ENCODE measurements at regions not wholly inside any gene's neighbourhood (a gene's known extent, or its start where the extent isn't known, plus 50 kb on each side); places are given as distances from the start of the nearest gene placed in this dataset.
A peak's percentile ranks its signal among the peaks of the same experiment; 100 is the strongest.
"Not testable (repeated sequence)": the region's sequence is repeated elsewhere in the genome, so short reads cannot be mapped to it uniquely, and the experiment has no call there.

DNA sequence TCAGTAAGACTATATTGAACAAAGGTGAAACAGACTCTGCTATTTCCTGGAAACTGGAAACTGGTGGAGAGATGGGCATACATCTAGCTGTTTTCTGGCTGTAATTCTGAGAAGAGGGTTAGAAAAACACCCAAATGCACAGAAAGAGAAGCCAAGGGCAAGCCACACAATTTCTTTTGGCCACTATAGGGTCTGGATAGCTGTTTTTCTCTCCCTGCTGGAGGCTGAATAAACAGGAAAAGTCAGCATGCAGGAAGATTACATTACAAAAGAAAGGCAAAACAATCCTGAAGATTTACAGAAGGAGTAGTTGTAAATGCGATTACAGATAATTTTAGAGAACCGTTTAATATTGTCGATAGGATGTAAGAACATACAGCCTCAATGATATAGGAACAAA lies 186.2 kb upstream of the REG3G start:
- Histone ChIP-seq H3K4me2 (ENCODE audit: low read depth, low read length, poor library complexity, severe bottlenecking) (no peak overlapping the region), H3K9me3 (ENCODE audit: insufficient read depth, low read depth, low read length) (no peaks in the 10 kb centered on the region), H3K4me3 (ENCODE audit: low read length, poor library complexity, severe bottlenecking) (no peak overlapping the region), H4K20me1 (ENCODE audit: insufficient read depth, low read length, poor library complexity, severe bottlenecking) (no peaks in the 10 kb centered on the region), H2AFZ (ENCODE audit: low read length) (no peak overlapping the region), H3F3A (ENCODE audit: low read depth) (no peaks in the 10 kb centered on the region), H3K4me1 (ENCODE audit: insufficient read depth, low read length, poor library complexity, severe bottlenecking) (no peaks in the 10 kb centered on the region), H3K27me3 (ENCODE audit: insufficient read depth, low read length, poor library complexity, severe bottlenecking) (no peaks in the 10 kb centered on the region), H3K36me3 (ENCODE audit: insufficient read depth, low read length) (no peaks in the 10 kb centered on the region), H3K79me2 (ENCODE audit: insufficient read depth, low read length) (no peaks in the 10 kb centered on the region), H3K9me2 (replicated peaks; ENCODE audit: low read depth, low read length) (no peaks in the 10 kb centered on the region), H3K9ac (ENCODE audit: low read depth, low read length, poor library complexity, severe bottlenecking) (no peak overlapping the region)
- TF ChIP-seq EZH2phosphoT487 (IDR thresholded peaks at IDR 0.05; ENCODE audit: borderline replicate concordance), result no peak
- TF ChIP-seq, protein P1, sequence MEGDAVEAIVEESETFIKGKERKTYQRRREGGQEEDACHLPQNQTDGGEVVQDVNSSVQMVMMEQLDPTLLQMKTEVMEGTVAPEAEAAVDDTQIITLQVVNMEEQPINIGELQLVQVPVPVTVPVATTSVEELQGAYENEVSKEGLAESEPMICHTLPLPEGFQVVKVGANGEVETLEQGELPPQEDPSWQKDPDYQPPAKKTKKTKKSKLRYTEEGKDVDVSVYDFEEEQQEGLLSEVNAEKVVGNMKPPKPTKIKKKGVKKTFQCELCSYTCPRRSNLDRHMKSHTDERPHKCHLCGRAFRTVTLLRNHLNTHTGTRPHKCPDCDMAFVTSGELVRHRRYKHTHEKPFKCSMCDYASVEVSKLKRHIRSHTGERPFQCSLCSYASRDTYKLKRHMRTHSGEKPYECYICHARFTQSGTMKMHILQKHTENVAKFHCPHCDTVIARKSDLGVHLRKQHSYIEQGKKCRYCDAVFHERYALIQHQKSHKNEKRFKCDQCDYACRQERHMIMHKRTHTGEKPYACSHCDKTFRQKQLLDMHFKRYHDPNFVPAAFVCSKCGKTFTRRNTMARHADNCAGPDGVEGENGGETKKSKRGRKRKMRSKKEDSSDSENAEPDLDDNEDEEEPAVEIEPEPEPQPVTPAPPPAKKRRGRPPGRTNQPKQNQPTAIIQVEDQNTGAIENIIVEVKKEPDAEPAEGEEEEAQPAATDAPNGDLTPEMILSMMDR (conservative IDR thresholded peaks at IDR 0.05; ENCODE audit: low read length), result no peak

DNA sequence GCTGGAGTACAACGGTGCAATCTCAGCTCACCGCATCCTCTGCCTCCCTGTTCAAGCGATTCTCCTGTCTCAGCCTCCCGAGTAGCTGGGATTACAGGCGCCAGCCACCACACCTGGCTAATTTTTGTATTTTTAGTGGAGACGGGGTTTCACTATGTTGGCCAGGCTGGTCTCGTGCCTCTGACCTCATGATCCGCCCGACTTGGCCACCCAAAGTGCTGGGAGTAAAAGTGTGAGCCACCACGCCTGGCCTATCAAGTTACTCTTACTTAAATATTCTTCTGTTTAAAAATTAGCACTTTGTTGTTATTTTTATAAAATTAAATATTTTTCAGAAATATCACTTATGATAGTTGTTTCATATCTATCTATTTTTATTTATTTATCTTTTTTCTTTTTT lies 185.2 kb upstream of the REG3G start:
- not testable (repeated sequence) for H3K9ac ChIP-seq (ENCODE audit: low read depth, low read length, poor library complexity, severe bottlenecking); H3K4me3 ChIP-seq (ENCODE audit: low read length, poor library complexity, severe bottlenecking); H3K4me2 ChIP-seq (ENCODE audit: low read depth, low read length, poor library complexity, severe bottlenecking); H3K9me2 ChIP-seq (replicated peaks; ENCODE audit: low read depth, low read length); H3K79me2 ChIP-seq (ENCODE audit: insufficient read depth, low read length); H3F3A ChIP-seq (ENCODE audit: low read depth); H3K9me3 ChIP-seq (ENCODE audit: insufficient read depth, low read depth, low read length); H3K4me1 ChIP-seq (ENCODE audit: insufficient read depth, low read length, poor library complexity, severe bottlenecking); H4K20me1 ChIP-seq (ENCODE audit: insufficient read depth, low read length, poor library complexity, severe bottlenecking); H2AFZ ChIP-seq (ENCODE audit: low read length); H3K36me3 ChIP-seq (ENCODE audit: insufficient read depth, low read length); H3K27me3 ChIP-seq (ENCODE audit: insufficient read depth, low read length, poor library complexity, severe bottlenecking)

DNA sequence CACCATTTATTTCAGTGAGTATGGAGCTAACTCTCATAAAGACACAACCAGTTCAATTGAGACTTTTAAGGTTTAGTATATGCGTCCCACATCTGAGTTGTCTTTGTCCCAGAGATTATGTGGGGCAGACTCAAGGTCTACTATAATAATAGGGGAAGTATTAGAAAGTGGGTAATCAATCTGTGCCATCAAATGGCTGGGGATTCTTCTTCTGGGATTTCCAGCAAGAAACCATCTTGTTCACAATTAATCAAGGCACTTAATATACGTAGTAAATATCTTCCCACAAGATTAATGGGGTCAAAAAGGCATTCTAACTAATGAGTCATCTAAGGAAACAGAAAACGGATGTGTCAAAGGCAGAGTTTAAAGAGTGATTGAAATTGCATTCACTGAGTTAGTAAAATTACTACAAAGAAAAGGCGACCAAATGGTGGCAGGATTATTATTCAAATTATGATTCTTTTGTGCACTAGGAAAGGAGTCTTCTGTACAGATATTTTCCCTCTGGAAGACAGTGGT lies 179.8 kb upstream of the REG3G start:
- H3K9ac ChIP-seq (ENCODE audit: low read depth, low read length, poor library complexity, severe bottlenecking), result no peak overlapping the region

DNA sequence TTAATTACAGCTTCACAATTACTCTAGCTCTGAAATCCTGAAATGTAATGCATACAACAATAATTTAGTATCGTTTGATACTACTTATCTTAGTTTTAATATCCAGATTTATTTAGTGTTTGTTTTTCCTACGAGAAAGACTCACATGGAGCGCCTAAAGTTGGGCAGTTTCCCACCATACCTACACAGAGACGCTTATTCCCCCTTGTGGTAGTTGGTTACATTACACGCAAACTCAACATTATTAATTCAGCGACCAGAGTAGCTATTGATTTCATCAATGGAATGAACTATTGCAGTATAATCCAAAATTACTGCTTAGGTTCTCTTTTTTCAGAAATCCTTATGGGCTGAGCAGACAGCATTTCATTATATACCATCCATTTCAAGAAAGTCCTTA lies 164.0 kb upstream of the REG3G start:
- Histone ChIP-seq H3K36me3 (ENCODE audit: insufficient read depth, low read length) (no peaks in the 10 kb centered on the region), H3K4me2 (ENCODE audit: low read depth, low read length, poor library complexity, severe bottlenecking) (no peak overlapping the region), H3K4me1 (ENCODE audit: insufficient read depth, low read length, poor library complexity, severe bottlenecking) (no peaks in the 10 kb centered on the region), H2AFZ (ENCODE audit: low read length) (no peak overlapping the region), H3K9me2 (replicated peaks; ENCODE audit: low read depth, low read length) (no peaks in the 10 kb centered on the region), H3K9ac (ENCODE audit: low read depth, low read length, poor library complexity, severe bottlenecking) (no peak overlapping the region), H4K20me1 (ENCODE audit: insufficient read depth, low read length, poor library complexity, severe bottlenecking) (no peaks in the 10 kb centered on the region), H3K27me3 (ENCODE audit: insufficient read depth, low read length, poor library complexity, severe bottlenecking) (no peaks in the 10 kb centered on the region), H3K9me3 (ENCODE audit: insufficient read depth, low read depth, low read length) (no peaks in the 10 kb centered on the region), H3K79me2 (ENCODE audit: insufficient read depth, low read length) (no peaks in the 10 kb centered on the region), H3F3A (ENCODE audit: low read depth) (no peaks in the 10 kb centered on the region), H3K4me3 (ENCODE audit: low read length, poor library complexity, severe bottlenecking) (no peak overlapping the region)
- no peak for TF ChIP-seq EZH2phosphoT487 (IDR thresholded peaks at IDR 0.05; ENCODE audit: borderline replicate concordance)
- TF ChIP-seq, protein P1 (conservative IDR thresholded peaks at IDR 0.05; ENCODE audit: low read length), result peak; percentile 60

More for the DNA sequence above, 179.8 kb upstream of the REG3G start:
- Histone ChIP-seq H3K36me3 (ENCODE audit: insufficient read depth, low read length) (no peaks in the 10 kb centered on the region), H3K9me2 (replicated peaks; ENCODE audit: low read depth, low read length) (no peaks in the 10 kb centered on the region), H3K9me3 (ENCODE audit: insufficient read depth, low read depth, low read length) (no peaks in the 10 kb centered on the region), H3K4me2 (ENCODE audit: low read depth, low read length, poor library complexity, severe bottlenecking) (no peak overlapping the region), H3K27me3 (ENCODE audit: insufficient read depth, low read length, poor library complexity, severe bottlenecking) (no peaks in the 10 kb centered on the region), H3K4me1 (ENCODE audit: insufficient read depth, low read length, poor library complexity, severe bottlenecking) (no peaks in the 10 kb centered on the region), H3F3A (ENCODE audit: low read depth) (no peaks in the 10 kb centered on the region), H3K79me2 (ENCODE audit: insufficient read depth, low read length) (no peaks in the 10 kb centered on the region), H2AFZ (ENCODE audit: low read length) (no peak overlapping the region), H4K20me1 (ENCODE audit: insufficient read depth, low read length, poor library complexity, severe bottlenecking) (no peaks in the 10 kb centered on the region), H3K4me3 (ENCODE audit: low read length, poor library complexity, severe bottlenecking) (no peak overlapping the region)
- TF ChIP-seq, protein P1 (conservative IDR thresholded peaks at IDR 0.05; ENCODE audit: low read length), result no peak
- no peak for TF ChIP-seq EZH2phosphoT487 (IDR thresholded peaks at IDR 0.05; ENCODE audit: borderline replicate concordance)

All from Loucy (cell line).